ENCODE measurements at regions not wholly inside any gene's neighbourhood (a gene's known extent, or its start where the extent isn't known, plus 50 kb on each side); places are given as distances from the start of the nearest gene placed in this dataset.
"Not testable (repeated sequence)": the region's sequence is repeated elsewhere in the genome, so short reads cannot be mapped to it uniquely, and the experiment has no call there.

DNA sequence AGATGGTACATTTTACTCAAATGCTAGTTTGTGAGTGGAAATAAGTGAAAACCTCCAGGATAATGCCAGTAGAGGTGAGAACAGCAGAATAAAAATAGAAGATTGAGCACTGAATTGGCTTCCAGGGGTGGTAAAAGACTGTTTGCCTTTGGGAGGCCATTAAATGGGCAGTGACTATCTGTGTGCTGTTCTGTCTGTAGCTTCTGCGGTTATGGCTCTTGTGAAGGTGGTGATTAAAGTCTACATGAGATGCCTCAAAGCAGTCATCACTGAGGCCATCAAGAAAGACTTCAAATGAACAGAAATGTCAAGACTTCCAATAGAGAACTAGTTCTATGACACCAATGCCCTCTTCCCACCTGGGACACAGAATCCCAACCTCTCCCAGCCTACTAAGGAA, 108.8 kb downstream of the EFHB start:
- no peaks in the 10 kb centered on the region for H3K4me1 Mint-ChIP-seq
- TF ChIP-seq, protein P1, sequence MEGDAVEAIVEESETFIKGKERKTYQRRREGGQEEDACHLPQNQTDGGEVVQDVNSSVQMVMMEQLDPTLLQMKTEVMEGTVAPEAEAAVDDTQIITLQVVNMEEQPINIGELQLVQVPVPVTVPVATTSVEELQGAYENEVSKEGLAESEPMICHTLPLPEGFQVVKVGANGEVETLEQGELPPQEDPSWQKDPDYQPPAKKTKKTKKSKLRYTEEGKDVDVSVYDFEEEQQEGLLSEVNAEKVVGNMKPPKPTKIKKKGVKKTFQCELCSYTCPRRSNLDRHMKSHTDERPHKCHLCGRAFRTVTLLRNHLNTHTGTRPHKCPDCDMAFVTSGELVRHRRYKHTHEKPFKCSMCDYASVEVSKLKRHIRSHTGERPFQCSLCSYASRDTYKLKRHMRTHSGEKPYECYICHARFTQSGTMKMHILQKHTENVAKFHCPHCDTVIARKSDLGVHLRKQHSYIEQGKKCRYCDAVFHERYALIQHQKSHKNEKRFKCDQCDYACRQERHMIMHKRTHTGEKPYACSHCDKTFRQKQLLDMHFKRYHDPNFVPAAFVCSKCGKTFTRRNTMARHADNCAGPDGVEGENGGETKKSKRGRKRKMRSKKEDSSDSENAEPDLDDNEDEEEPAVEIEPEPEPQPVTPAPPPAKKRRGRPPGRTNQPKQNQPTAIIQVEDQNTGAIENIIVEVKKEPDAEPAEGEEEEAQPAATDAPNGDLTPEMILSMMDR (conservative IDR thresholded peaks at IDR 0.05), result no peak
- H3K9me3 Mint-ChIP-seq, result peaks cover 7% of the 10 kb centered on the region

DNA sequence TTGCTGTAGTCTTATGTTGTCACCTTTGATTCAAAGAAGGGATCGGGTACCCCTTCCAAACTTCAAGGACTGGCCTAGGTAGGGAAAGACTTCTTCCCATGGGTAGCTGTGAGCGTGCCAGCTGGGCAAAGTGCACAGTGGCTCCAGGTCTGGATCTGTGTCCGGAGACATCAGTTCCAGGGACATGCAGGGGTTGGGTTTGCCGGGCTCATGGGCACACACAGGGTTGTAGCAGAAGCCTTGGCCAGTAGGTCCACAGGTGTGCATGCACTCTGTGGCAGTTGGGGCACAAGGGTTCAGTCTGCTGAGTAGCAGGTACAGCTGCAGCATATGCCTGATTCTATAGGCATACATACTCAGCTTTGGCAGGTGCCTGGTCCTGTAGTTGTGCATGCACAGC, 111.2 kb downstream of the EFHB start:
- H3K9me3 Mint-ChIP-seq, result peaks cover 7% of the 10 kb centered on the region
- no peak overlapping the region for H3K4me3 Mint-ChIP-seq
- H3K4me1 Mint-ChIP-seq, result no peaks in the 10 kb centered on the region
- H3K27ac Mint-ChIP-seq (ENCODE audit: unreplicated experiment), result no peak overlapping the region
- H3K36me3 Mint-ChIP-seq (ENCODE audit: low read depth), result no peaks in the 10 kb centered on the region
- no peaks in the 10 kb centered on the region for H3K27me3 Mint-ChIP-seq (ENCODE audit: low read depth)
- DNase-seq (ENCODE audit: low read depth, low spot score), result no peak
- TF ChIP-seq, protein P1 (conservative IDR thresholded peaks at IDR 0.05), result no peak

More for the DNA sequence above, 108.8 kb downstream of the EFHB start:
- no peak overlapping the region for H3K4me3 Mint-ChIP-seq
- H3K27ac Mint-ChIP-seq (ENCODE audit: unreplicated experiment), result no peak overlapping the region
- H3K36me3 Mint-ChIP-seq (ENCODE audit: low read depth), result no peaks in the 10 kb centered on the region
- DNase-seq (ENCODE audit: low read depth, low spot score), result no peak
- no peaks in the 10 kb centered on the region for H3K27me3 Mint-ChIP-seq (ENCODE audit: low read depth)

- no peaks in the 10 kb centered on the region for H3K4me1 Mint-ChIP-seq
- no peaks in the 10 kb centered on the region for H3K36me3 Mint-ChIP-seq (ENCODE audit: low read depth)
- DNase-seq (ENCODE audit: low read depth, low spot score), result no peak
- no peak overlapping the region for H3K4me3 Mint-ChIP-seq
- H3K27ac Mint-ChIP-seq (ENCODE audit: unreplicated experiment), result no peak overlapping the region
- TF ChIP-seq, protein P1 (conservative IDR thresholded peaks at IDR 0.05), result no peak
- H3K27me3 Mint-ChIP-seq (ENCODE audit: low read depth), result no peaks in the 10 kb centered on the region
- no peaks in the 10 kb centered on the region for H3K9me3 Mint-ChIP-seq
These were observed 117.4 kb downstream of the EFHB start for GRCh38 chr3:19816631-19817030.

DNA sequence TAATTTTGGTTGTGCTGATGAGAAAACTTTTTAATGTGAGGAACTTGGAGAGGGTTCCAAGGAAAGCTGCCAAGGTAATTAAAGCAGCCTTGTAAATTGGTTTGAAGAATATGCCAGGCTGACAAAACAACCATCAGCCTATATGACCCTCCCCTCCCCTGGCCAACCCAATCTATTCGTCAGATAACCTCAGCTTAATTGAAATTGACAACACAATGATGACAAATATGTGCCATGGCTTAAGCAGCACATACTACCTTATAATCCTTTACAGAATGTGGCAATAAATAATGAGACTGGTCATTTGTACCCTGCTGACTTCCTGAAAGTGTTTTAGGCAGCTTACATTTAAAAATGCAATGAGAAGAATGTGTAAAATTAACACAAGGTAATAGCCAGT, 118.2 kb downstream of the EFHB start:
- Mint-ChIP-seq H3K27me3 (ENCODE audit: low read depth) (no peaks in the 10 kb centered on the region), H3K36me3 (ENCODE audit: low read depth) (no peaks in the 10 kb centered on the region), H3K27ac (ENCODE audit: unreplicated experiment) (no peak overlapping the region), H3K4me1 (no peaks in the 10 kb centered on the region), H3K4me3 (no peak overlapping the region), H3K9me3 (no peaks in the 10 kb centered on the region)
- TF ChIP-seq, protein P1 (conservative IDR thresholded peaks at IDR 0.05), result no peak
- DNase-seq (ENCODE audit: low read depth, low spot score), result no peak

DNA sequence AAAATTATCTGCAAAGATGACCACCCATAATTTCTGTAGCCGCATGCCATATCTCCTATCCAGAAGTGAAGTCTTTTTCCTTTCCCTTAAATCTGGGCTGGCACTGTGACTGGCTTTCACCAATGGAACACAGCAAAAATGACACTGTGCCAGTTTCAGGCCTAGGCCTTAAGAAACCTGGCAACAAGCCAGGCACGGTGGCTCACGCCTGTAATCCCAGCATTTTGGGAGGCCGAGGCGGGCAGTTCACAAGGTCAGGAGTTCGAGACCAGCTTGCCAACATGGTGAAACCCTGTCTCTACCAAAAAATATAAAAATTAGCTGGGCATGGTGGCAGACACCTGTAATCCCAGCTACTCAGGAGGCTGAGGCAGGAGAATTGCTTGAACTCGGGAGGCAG, 120.3 kb downstream of the EFHB start:
- not testable (repeated sequence) for H3K36me3 Mint-ChIP-seq (ENCODE audit: low read depth); DNase-seq (ENCODE audit: low read depth, low spot score); H3K27ac Mint-ChIP-seq (ENCODE audit: unreplicated experiment); H3K4me1 Mint-ChIP-seq; H3K9me3 Mint-ChIP-seq; H3K27me3 Mint-ChIP-seq (ENCODE audit: low read depth); H3K4me3 Mint-ChIP-seq

GRCh38 chr3:19811689-19812088, 122.3 kb downstream of the EFHB start:
- H3K27ac Mint-ChIP-seq (ENCODE audit: unreplicated experiment), result no peak overlapping the region
- no peaks in the 10 kb centered on the region for H3K4me1 Mint-ChIP-seq
- TF ChIP-seq, protein P1 (conservative IDR thresholded peaks at IDR 0.05), result no peak
- no peaks in the 10 kb centered on the region for H3K36me3 Mint-ChIP-seq (ENCODE audit: low read depth)
- no peaks in the 10 kb centered on the region for H3K27me3 Mint-ChIP-seq (ENCODE audit: low read depth)
- no peak for DNase-seq (ENCODE audit: low read depth, low spot score)
- no peaks in the 10 kb centered on the region for H3K9me3 Mint-ChIP-seq
- no peak overlapping the region for H3K4me3 Mint-ChIP-seq
